Keratinocyte (primary cell): ENCODE measurements at regions not wholly inside any gene's neighbourhood (a gene's known extent, or its start where the extent isn't known, plus 50 kb on each side); places are given as distances from the start of the nearest gene placed in this dataset.

ENCODE experiments used
- CTCF ChIP-seq, 3 experiments: IDR thresholded peaks in 1 of 3; conservative IDR thresholded peaks in 1 of 3; optimal IDR thresholded peaks in 1 of 3; 2 replicates in 2 of 3; 3 replicates in 1 of 3; pipeline versions ENCODE3 to v1.5.1; 2011; ENCODE audit warnings: low read length in 3 of 3, mild to moderate bottlenecking in 3 of 3, moderate library complexity in 2 of 3, control low read depth in 1 of 3, inconsistent platforms in 1 of 3; ENCODE audit not compliant: insufficient read depth in 2 of 3; ENCODE audit errors: extremely low read depth in 1 of 3
- EZH2 ChIP-seq: IDR thresholded peaks from one replicate; pipeline ENCODE4 v1.6.1; 2012; ENCODE audit warnings: inconsistent platforms, mild to moderate bottlenecking, low read length, moderate library complexity

DNA sequence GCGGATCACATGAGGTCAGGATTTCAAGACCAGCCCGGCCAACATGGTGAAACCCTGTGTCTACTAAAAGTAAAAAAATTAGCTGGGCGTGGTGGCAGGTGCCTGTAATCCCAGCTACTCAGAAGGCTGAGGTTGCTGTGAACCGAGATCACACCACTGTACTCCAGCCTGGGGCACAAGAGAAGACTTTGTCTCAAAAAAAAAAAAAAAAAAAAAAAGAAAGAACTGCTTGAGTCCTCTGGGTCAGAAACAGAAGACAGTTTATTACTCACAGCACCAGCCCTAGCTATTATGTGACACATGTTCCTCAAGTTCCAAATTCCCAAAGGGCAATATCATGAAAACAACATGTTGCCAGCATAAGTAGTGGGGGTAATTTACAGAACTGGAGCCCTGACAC lies 1014.1 kb upstream of the RAG2 start:
- TF ChIP-seq CTCF (optimal IDR thresholded peaks at IDR 0.05 in 1 of 3, IDR thresholded peaks at IDR 0.05 in 1 of 3, conservative IDR thresholded peaks at IDR 0.05 in 1 of 3; ENCODE audit: extremely low read depth in 1 of 3, insufficient read depth in 2 of 3, low read length in 3 of 3) = no peak
- TF ChIP-seq EZH2 = no peak
